T-helper 2 cell treated with Interferon-gamma antibody and Interleukin-4, amounts not matched to agents 100 ng/mL and 5 ng/mL, for 36 hours (primary cell): ENCODE measurements at regions not wholly inside any gene's neighbourhood (a gene's known extent, or its start where the extent isn't known, plus 50 kb on each side); places are given as distances from the start of the nearest gene placed in this dataset.

Experiments
- intact Hi-C: fragments of 100-400 bp; cut with micrococcal nuclease; formaldehyde crosslinking; loops from one replicate; pipeline ENCODE4 v1.15.1; 2023

DNA sequence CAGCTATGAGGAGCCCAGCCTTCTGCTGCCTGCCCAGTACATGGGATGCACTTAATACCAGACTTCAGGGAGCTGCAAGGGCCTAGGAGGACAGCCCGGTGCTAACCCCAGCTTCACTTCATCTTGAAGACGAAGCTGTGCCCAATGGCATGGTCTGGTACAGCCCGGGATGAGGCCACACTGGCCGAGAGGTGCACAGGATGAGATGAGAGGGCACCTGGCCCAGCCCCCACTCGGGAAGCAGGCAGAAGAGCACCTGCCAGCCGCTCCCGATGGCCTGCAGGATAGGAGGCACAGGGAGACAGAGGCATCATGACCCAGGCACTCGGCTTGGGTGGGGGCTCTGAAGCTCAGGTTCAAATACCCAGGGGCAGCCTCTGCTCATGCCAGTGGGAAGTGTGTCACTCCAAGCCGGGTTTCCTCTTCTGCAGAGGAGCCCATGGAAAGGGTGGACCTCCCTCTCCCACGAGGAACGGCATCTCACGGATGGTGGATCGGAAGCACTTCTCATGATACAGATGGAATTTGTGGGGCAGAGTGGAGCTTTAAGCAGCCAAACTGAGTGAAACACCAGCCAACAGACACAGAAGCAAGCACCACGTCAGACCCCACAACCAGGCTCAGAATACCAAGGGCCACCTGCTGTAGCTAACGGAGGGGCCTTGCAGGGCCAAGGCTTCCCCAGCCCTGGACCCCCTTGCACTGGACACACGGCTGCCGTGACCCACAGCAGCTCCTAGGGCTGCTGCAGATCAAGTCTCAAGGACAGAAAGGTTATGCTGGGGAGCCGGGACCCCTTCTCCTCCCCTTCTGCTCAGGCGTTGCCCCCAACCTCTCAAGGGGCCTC is 875.2 kb downstream of the BRD1 start:
- intact Hi-C loops = no loop called here

DNA sequence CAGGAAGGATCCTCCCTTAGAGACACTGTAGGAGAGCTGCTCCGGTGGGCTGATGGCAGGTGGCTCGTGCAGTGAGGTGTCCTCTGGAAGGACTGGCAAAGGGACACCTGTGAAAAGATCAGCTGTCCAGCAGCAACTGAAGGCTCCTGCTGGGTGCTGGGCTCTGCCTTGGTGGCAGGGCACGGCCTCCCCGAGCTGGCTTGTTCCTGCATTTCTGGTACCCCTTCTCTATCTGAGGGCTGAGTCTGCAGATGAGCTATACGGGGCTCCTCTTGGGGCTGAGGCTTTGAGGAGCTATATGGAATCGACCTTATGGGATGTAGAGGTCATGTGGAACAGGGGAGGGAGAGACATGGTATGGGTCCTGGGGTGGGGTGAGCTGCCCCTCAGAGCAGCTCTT is 875.8 kb downstream of the BRD1 start:
- intact Hi-C loops = no loop called here

DNA sequence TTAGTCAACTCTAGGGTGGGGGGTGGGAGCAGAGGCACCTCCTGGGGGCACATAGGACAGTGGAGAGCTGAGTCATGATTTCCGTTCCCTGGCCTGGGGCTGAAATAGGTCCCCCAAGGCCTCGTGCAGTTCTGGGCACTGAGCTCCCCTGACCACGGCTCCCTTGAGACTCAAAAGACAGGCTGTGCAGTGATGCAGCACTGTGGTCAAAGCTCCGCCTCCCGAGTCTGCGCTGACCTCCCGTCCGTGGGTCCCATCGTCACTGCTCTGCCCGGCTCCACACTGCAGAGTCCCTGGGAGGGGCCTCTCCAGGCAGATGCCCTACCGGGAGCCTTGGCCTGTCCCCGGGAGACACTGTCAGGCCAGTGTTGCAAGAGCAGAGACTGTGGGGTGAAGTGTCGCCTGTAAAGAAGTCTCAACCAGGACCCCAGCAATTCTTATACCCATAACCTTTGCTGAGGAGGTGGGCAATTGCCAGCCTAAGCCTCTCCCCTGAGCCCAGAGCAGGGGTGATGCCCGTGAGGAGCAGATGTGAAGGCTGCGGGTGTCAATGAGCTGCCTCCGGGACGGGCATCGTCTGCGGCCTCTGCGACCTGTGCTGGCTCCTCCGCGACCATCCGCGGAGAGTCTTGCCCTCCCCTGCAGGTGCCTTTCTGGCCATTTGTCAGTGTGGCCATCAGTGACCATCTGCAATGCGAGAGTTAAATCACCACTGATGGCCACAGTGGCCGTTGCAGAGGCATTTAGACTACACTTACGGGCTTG is 877.3 kb downstream of the BRD1 start:
- intact Hi-C loops = no loop called here

DNA sequence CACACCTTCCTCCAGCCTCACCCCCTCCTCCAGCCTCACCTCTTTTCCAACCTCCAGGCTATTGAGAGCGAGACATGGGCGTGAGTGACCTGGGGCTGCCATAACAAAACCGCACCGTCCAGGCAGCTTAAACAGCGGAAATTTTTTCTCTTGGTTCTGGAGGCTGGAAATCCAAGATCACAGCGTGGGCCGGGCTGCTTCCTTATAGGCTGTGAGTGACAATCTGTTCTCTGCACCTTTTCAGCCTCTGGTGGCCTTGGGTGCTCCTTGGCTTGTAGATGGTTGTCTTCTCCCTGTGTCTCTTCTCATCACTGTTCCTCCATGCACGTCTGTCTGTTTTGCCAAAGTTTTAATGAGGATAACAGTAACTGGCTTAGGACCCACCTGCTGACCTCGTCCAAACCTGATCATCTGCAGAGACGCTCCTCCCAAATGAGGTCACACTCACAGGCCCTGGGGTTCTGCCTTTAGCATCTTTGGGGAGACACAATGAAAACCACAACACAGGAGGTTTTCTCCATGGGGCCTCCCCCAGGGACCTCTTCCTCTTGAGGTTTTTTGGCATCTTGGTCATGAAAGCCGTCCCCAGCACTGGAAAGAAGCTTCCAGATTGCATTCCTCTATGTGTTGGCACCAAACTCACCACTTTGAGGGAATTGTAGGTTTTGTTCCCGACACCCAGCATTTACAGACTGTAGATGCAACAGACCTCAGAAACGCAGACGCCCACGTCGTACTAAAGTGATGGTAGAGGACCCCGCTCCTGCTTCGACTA is 878.1 kb downstream of the BRD1 start:
- intact Hi-C loops = no loop called here

DNA sequence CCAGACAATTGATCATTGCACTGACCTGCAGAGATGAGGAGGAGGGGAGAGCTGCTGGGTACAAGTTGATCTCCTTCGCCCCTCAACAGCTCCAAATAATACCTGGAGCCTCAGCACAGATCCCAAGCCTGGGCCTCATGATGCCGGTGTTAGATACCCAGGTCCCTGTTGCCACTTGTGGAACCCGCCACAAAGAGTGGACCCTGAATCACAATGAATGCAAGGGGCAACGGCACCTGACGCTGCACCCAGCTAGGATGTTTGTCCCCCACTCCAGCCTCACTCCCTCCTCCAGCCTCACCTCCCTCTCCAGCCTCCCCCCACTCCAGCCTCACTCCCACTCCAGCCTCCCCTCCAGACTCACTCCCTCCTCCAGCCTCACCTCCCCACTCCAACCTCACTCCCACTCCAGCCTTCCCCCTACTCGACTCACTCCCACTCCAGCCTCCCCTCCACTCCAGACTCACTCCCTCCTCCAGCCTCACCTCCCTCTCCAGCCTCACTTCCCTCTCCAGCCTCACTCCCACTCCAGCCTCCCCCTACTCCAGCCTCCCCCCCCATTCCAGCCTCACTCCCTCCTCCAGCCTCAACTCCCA is 879.0 kb downstream of the BRD1 start:
- intact Hi-C loops = no loop called here

DNA sequence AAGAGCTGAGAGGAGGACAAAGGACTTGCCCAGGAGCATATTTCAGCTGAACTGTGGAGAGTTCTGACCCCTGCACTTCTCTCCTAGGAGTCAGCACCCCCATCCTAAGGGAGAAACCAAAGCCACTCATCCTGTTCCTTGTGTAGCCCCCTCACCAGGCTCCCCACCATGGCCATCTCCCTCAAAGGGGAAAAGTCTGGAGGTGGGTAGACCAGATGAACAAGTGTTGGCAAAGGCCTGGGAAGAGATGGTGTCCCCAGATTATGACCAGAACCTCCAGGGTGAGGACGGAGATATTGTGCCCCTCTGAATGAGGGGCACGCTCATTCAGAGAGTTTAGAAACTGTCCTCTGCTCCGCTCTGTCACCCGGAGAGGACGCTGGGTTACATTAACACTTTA is 880.0 kb downstream of the BRD1 start:
- intact Hi-C loops = no loop called here

DNA sequence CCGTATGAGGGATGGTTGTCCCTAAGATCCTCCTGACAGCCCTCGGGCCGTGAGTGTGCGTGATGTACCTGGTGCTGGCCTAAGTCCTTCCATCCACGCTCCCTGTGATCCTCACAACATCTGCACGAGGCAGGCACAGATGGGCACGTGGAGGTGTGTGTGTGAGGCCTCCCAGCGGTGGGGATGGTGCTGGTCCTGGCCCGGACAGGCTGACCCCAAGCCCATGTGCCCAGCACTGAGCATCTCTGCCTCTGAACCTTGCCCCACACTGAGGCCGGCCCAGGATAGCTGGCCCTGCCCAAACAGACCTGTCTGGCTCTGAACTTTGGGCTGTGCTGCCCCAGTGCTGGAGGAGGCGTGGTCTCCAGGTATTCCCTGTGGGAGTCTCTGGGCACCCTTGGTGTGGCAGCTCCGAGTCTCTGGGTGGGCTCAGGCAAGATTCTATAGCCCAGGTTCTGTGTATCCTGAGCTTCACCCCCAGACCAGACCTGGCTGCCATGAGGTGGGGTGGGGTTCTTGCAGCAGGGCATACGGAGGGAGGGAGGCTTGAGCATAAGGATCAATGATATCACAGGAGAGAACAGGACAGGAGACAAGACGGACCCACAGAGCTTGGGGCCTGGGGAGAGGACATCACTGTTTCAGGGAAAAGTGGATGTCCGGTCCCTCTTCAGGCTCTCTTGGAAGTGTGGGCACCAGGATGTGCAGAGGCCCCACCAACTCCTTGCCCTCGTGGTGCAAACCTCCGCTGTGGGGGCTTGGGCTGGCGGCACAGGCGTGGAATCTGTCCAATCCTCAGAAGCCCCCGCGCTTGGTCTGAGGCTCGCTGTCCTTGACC is 881.8 kb downstream of the BRD1 start:
- intact Hi-C loops = no loop called here

DNA sequence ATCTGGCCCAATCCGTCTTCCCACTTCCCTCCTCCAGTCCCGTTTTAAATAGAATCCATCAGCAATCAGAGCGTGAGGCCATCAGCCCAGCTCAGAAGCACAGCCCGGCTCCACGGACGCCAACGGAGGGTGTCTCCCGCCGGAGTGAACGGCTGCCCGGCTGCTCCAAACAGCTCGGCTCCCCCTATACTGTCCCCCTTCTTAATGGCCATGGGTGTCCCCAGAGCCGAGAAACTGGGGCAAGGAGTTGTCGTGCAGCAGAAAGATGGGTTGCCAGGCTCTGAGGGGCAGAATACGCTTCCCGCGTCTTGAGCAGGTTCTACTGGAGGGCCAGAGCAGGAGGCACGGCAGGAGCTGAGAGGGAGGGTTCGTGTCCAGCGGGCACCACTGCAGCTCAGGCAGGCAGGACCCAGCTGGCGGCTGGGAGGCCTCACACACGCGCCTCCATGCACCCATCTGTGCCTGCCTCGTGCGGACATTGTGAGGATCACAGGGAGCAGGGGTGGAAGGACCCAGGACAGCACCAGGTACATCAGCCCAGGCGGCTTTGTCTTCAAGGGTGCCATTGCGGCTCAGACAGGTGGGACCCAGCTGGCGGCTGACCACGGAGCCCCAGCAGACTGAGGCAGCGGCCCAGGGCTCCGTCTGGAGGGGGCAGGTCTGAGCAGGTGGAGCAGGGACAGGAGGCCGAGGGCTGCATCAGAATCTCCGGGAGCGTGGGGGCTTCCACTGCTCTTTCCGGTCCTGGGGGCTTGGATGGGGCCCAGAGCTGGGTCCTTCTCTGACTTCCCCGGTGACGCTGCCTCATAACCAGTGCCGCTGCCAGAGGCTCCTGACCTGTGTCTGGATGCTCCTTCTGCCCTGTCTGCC is 882.7 kb downstream of the BRD1 start:
- intact Hi-C loops = no loop called here

DNA sequence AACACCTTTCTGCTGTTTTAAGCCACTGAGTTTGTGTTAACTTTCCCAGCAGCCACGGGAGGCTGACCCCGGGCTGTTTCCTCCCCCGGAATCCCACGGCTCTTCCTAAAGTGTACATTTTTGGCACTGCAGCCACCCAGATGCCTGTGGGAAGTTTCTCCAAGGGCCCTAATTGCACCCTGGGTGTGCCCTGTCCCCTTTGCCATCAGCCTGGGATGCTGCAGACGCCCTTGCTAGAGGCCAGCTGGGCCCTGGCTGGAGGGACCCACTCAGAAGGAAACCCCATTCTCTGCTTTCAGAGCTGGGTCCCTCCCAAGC is 883.3 kb downstream of the BRD1 start:
- intact Hi-C loops = no loop called here

DNA sequence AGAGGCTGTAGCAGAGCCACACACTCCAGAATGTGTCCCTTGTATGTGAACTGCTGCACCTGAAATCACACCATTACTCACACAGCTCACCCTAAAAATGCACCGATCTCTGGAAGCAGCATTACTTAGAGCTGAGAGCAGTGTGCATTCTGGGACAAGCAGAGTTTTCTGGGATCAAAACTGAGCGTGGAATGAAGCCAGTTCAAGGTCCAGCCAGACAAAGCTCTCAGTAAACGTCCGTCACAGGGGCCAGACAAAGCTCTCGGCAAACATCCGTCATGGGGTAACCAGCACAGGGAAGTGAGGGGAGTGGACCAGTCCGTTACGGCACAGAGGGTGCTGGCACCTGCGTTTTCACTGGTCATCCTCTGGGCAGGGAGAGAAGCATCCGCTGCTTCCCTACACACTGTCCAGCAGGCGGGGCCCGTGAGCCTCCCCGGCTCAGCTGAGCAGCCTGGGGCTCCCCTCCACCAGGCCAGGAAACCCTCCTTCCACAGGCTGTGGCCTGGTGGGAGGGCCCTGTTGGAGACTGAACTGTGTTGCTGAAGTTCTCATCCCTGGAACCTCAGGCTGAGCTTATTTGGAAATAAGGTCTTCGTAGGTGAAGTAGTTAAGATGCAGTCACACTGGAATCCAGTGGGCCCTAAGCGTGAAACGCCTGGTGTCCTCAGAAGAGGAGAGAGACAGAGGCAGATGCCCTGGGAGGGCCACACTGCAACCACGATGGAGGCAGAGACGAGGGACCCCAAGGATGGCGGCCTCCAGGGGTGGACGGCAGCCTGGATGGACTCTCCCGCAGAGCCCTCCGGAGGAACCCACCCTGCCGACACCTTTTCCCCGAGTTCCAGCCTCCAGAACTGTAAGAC is 883.9 kb downstream of the BRD1 start:
- intact Hi-C loops = no loop called here

DNA sequence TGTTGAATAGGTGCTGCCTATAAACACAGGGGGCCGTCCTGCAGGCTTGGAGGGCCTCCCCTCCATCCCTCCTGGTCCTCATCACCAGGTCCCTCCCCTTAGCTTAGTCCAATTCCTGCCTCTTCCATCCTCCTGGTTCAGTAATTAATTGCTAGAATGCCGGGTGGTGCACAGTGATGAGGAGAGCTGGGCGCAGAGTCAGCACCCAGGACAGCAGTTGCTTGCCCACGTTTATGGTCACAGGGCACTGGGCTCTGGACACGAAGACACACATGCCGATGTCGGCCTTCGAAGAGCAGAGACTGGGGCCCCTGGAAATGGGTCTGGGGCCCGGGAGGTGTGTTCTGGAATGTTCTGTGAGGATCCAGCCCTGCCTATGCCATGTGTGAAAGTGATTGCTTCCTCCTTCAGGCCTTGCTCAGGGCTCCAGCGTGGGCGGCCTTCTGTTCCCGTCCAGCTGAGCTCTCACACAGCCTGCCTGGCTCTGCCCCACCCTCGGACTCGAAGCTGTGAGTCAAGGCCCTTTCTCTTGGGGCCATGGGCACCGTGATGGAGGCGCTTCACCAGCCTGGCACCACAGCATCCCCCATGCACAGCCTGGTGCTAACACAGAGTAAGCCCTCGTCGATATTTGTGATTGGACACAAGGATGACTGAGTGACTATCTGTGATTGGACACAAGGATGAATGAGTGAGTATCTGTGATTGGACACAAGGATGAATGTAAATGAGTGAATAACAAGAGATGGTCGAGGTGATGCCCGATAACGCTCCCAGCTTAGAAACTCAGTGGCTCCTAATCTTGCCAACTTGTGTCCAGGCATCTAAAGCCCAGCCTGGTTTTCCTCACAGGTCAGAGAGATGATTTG is 884.7 kb downstream of the BRD1 start:
- intact Hi-C loops = no loop called here

DNA sequence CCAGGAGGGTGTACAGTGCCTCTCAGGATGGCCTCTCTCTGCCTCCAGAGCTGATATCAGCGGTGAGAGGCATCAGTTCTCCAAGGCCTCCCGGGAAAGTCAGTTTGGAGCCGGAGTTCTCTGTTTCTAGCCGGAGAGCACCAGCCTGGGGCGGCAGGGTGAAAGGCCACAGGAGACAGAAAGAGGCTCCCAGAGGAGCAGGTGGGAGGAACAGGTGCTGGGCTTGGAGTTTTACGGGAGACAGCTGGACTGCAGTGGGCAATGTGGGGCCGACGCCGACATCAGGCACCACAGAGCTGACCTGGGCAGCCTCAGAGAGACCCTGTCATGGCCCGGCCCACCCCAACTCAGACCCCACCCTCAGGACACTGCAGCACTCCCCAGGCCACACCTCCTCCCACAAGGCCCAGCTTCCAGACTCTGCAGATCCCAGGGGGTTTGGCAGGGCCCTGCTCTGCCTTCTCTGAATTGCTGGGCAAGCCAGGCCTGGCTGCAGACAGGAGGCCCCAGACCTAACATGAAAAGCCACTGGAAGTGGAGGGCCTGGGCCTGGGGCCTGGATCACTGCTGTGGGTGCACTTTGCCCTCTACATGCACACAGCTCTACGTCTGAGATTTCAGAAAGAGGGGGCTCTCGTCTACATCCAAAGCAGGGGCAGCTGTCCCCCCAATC is 885.6 kb downstream of the BRD1 start:
- intact Hi-C loops = no loop called here

DNA sequence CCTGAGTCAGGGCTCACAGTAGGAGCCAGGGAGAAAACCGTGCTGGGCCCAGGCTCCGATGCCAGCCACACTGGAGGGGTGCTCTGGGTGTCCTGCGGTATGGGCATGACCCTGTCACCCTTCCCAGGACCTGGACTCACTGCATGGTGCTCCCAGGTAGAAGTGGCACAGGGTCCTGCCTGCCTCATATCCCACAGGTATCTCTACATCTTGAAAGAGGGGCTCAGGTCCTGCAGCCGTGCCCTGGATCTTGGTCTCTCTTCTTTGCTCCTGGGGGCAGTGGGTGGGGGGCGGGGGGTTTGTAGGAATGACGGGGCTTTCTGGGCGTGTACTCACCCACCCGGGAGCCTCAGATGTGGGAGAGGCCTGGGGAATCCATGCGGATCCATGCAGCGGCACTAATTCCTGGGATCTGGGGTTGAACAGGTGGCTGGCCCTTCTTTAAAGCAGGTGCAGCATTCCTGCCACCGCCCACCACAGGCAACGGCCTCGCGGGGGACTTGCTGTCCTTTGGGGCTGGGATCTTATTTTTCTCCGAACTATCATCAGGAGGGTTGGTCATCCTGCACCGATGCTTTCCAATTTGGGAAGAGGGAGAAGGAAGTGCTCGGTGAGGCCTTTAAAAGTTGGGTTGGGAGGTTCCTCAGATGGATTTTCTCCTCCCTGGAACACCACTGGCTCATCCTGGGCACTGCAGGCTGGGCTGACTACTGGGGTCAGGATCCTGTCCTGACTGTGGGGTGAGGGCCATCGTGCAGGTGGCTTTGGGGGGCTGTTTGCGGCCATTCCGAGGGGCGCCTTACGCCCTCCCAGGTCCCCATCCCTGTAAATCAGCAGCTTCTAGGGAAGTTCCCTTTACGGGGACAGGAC is 886.4 kb downstream of the BRD1 start:
- intact Hi-C loops = no loop called here

DNA sequence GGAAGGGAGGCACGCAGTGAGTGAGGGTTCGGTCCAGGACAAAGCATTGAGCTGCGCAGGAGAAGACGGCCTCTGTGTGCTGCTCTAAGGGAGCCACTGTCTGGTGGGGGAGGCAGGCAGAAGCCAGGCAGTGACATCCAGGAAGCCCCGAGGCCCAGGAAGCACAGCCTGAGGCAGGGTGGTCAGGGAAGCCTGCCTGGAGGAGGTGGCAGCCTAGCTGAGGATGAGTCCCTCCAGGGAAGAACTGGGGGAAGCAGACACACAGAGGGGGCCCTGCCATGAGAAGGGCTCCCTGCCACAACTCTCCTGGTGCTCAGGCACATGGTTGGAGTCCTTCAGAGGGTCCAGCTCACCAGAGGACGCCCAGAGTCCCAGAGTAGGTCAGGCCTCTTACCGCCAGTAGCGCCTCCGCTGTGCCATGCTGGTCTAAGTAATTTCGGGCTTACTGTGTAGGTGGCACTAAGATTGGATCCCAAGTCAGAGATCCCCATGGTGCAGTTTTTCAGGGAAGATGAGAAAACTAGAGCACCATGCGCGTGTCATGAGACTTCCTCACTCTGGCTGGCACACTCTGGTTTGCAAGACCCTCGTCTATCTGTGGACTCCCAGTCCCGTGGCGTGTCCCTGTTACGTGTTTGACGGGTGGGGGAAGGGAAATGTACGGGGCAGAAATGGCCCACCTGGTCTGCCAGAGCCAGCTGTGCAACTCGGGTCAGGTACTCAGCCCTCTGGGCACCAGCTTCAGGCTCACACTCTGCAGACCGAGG is 887.2 kb downstream of the BRD1 start:
- intact Hi-C loops = no loop called here

DNA sequence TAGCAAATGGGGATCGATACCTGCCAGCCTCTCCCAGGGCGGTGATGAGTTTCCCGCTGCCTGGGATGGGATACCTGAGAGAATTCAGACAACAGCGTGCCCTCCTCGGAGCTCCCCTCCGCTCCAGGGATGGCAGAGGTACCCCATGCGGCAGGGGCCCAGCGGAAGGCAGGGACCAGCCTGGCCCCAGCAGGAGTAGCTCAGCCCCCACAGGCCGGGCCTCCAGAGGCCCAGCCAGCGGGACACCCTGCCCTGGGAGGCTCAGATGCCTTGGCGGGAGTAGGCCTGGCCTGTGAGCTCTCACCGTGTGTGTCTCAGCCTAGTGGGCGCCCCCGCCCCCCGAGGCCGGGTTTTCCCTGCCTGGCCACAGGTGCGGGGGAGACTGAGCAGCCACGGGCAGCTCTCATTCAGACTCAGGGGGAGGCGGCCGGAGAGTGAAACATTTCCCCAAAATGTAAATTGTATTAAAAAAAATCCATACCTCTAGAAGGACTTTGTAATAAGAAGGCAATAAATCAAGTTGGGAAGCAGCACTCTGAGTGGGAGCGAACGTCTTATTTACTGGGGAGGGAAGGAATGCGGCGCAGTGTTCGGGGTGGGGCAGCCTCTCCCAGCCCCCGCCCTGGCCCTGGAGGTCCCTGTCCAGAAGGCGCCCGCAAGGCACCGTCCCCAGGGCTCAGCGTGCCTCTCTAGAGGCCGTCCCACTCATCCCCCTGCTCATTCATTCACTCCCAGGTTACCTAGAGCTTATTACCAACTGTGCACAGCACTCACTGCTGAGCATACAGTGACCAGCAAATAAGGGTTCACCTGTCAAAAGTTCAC is 888.0 kb downstream of the BRD1 start:
- intact Hi-C loops = no loop called here
